GM12878 (cell line): ENCODE measurements at regions not wholly inside any gene's neighbourhood (a gene's known extent, or its start where the extent isn't known, plus 50 kb on each side); places are given as distances from the start of the nearest gene placed in this dataset.

ENCODE experiments used
- ATAC-seq: fragments of 200-7000 bp; cut with Tn5 transposase; 3 replicates; pipeline ENCODE4 v1.9.1; 2020; ENCODE audit warnings: mild to moderate bottlenecking, moderate library complexity
- BruUV-seq: library from RNA; stranded (reverse); fragments of 400-500 nt; replicated peaks from 2 replicates; lab custom pipeline; 2021; lab: Mats Ljungman, UMichigan
- CTCF ChIA-PET: fragments of 300-600 bp; sonication (Branson Sonifier 250); formaldehyde crosslinking; extraction: SDS; loops from one replicate; lab custom pipeline; 2021; ENCODE audit warnings: inconsistent platforms; lab: Yijun Ruan, JAX
- POLR2A ChIA-PET: fragments of 350-600 bp; formaldehyde crosslinking; extraction: SDS; loops from one replicate; lab custom pipeline; 2021; ENCODE audit warnings: inconsistent platforms; lab: Charles Lee
- RAD21 ChIA-PET: fragments of 300-600 bp; sonication (Branson Sonifier 250); formaldehyde crosslinking; loops from one replicate; lab custom pipeline; 2023; ENCODE audit warnings: antibody characterized with exemption; ENCODE audit not compliant: unreplicated experiment; lab: Charles Lee
- SMC1A ChIA-PET: fragments of 300-600 bp; sonication (Branson Sonifier 250); formaldehyde crosslinking; loops from one replicate; lab custom pipeline; 2023; ENCODE audit not compliant: unreplicated experiment, uncharacterized antibody; lab: Charles Lee
- DNase-seq: peaks from one replicate; pipeline ENCODE4 v3.0.0-alpha.2; 2011; ENCODE audit warnings: low read depth, low spot score
- FAIRE-seq: peaks from 3 replicates; lab custom pipeline; 2011; peaks lifted over from hg19 to GRCh38; lab: Jason Lieb, UNC
- H2AFZ ChIP-seq: 2 replicates; pipeline ENCODE4 v1.6.0; 2011; ENCODE audit warnings: low read depth, low read length, control low read depth; ENCODE audit not compliant: control insufficient read depth
- H3K27ac ChIP-seq: 2 replicates; pipeline ENCODE4 v1.5.1; 2011; ENCODE audit warnings: control low read depth; ENCODE audit not compliant: control insufficient read depth, insufficient read depth
- H3K27me3 ChIP-seq, 2 experiments: replicated peaks in 1 of 2; 2 replicates each; pipeline versions ENCODE4 v1.6.0 to v1.6.1; 2011; ENCODE audit warnings: low read length in 1 of 2; ENCODE audit not compliant: control insufficient read depth in 2 of 2, insufficient read depth in 2 of 2
- H3K36me3 ChIP-seq, 2 experiments: 2 replicates each; pipeline ENCODE4 v1.5.1; 2011; ENCODE audit warnings: low read length in 1 of 2; ENCODE audit not compliant: control insufficient read depth in 2 of 2, insufficient read depth in 2 of 2
- H3K4me1 ChIP-seq: 2 replicates; pipeline ENCODE4 v1.6.1; 2011; ENCODE audit warnings: mild to moderate bottlenecking, low read length, moderate library complexity, mixed read lengths; ENCODE audit not compliant: control insufficient read depth, insufficient read depth
- H3K4me2 ChIP-seq: 2 replicates; pipeline ENCODE4 v1.6.0; 2011; ENCODE audit warnings: control low read depth; ENCODE audit not compliant: control insufficient read depth, insufficient read depth
- H3K4me3 ChIP-seq: fragments of 200-600 bp; sonication (generic); 2 replicates; pipeline ENCODE4 v1.5.1; 2016
- H3K79me2 ChIP-seq: 2 replicates; pipeline ENCODE4 v1.6.0; 2011; ENCODE audit warnings: low read length; ENCODE audit not compliant: control insufficient read depth, insufficient read depth
- H3K9ac ChIP-seq: 2 replicates; pipeline ENCODE4 v1.8.0; 2011; ENCODE audit warnings: low read length, control low read depth, mixed read lengths; ENCODE audit not compliant: control insufficient read depth, insufficient read depth
- H3K9me3 ChIP-seq: replicated peaks from 3 replicates; pipeline ENCODE4 v1.5.1; 2011; ENCODE audit warnings: mild to moderate bottlenecking, low read length; ENCODE audit not compliant: control insufficient read depth, insufficient read depth
- H4K20me1 ChIP-seq: 2 replicates; pipeline ENCODE4 v1.6.0; 2011; ENCODE audit not compliant: control insufficient read depth, insufficient read depth
- CBX3 ChIP-seq: fragments of 200-600 bp; sonication (generic); IDR thresholded peaks from 2 replicates; pipeline ENCODE4 v1.6.1; 2016; ENCODE audit warnings: low read depth, borderline replicate concordance
- MAX ChIP-seq: IDR thresholded peaks from 2 replicates; pipeline ENCODE4 v1.6.1; 2012; ENCODE audit warnings: low read depth, low read length, improper control_type of control experiment
- PAX8 ChIP-seq: fragments of 450-650 bp; IDR thresholded peaks from 2 replicates; pipeline ENCODE4 v1.6.1; 2017; ENCODE audit warnings: mild to moderate bottlenecking, moderate library complexity
- WGBS: methylation state at CpG from one replicate; pipeline ENCODE4 v1.1.6; 2016; ENCODE audit warnings: low lambda C conversion rate; ENCODE audit not compliant: insufficient replicate concordance, insufficient coverage; ENCODE audit errors: missing lambda C conversion rate; 5-methylcytosine and 5-hydroxymethylcytosine counted together
- in situ Hi-C: fragments of 300-500 bp; cut with MboI; formaldehyde crosslinking; loops from 9 replicates; pipeline ENCODE4 v1.14.3; 2018; ENCODE audit warnings: mixed read lengths
- intact Hi-C: fragments of 100-400 bp; cut with micrococcal nuclease; formaldehyde crosslinking; loops from one replicate; pipeline ENCODE4 v1.14.2; 2022; ENCODE audit not compliant: unreplicated experiment
- TF ChIP-seq, protein P1 (sequence below): fragments of 450-650 bp; IDR thresholded peaks from 2 replicates; pipeline ENCODE4 v1.6.1; 2017; ENCODE audit warnings: mild to moderate bottlenecking

DNA sequence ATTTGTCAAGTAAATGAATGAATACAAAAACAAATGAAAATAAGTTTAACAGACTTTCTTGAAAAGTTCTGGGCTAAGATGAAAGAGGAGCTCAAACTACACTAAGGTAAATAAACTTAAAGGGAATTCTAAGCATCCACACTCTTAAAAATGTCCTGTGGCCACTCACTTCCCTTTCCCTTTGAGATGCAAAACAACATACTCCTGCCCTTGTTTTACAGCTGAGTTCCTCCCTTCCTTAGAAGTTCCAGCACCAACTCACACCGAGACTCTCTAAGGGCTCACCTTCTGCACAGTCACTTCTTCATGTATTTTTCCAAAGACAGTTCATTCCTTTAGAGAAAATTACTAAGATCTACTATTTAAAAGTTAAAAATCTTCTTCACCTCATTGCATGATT is 123.3 kb upstream of the CMC1 start (continued):
- TF ChIP-seq MAX (no peak), PAX8 (no peak)

- no peak overlapping the region for H2AFZ ChIP-seq
- ChIA-PET POLR2A (interaction anchor here (0.9 to 3.5 kb wide), 3 partner anchors 10 to 111 kb away, joined by 3 to 27 read pairs (median 3); no protein-coding TSS in a partner anchor), CTCF (interaction anchor here (6.5 kb wide), 1 partner anchor 9 kb away, joined by 44 read pairs; no protein-coding TSS in a partner anchor), RAD21 (interaction anchor here (0.7 to 18.0 kb wide), 7 partner anchors 6 to 405 kb away, joined by 3 to 344 read pairs (median 6); partner anchors contain the start of gene EOMES), SMC1A (interaction anchor here (1.2 to 25.3 kb wide), 4 partner anchors 18 to 111 kb away, joined by 5 to 602 read pairs (median 42); no protein-coding TSS in a partner anchor)
- no peak for FAIRE-seq
- intact Hi-C loops, result loop anchor here (5.0 kb wide), 1 partner anchor 410 kb away; no protein-coding TSS in a partner anchor
- H3K9ac ChIP-seq, result no peak overlapping the region
- H4K20me1 ChIP-seq, result no peaks in the 10 kb centered on the region
- no peaks in the 10 kb centered on the region for H3K36me3 ChIP-seq
- no peaks in the 10 kb centered on the region for H3K9me3 ChIP-seq
- no peaks in the 10 kb centered on the region for H3K4me1 ChIP-seq
- no peak overlapping the region for H3K27ac ChIP-seq
- H3K27me3 ChIP-seq, result no peaks in the 10 kb centered on the region
- WGBS, result 59% methylated on average over 4 of the region's 4 CpGs
- no peaks in the 10 kb centered on the region for H3K79me2 ChIP-seq
- no peak overlapping the region for H3K4me3 ChIP-seq
- no peak for DNase-seq
- no peak for ATAC-seq
- in situ Hi-C loops, result no loop called here
- BruUV-seq, result no TSS peak
- H3K4me2 ChIP-seq, result no peak overlapping the region
- TF ChIP-seq CBX3, result no peak
- TF ChIP-seq, protein P1, sequence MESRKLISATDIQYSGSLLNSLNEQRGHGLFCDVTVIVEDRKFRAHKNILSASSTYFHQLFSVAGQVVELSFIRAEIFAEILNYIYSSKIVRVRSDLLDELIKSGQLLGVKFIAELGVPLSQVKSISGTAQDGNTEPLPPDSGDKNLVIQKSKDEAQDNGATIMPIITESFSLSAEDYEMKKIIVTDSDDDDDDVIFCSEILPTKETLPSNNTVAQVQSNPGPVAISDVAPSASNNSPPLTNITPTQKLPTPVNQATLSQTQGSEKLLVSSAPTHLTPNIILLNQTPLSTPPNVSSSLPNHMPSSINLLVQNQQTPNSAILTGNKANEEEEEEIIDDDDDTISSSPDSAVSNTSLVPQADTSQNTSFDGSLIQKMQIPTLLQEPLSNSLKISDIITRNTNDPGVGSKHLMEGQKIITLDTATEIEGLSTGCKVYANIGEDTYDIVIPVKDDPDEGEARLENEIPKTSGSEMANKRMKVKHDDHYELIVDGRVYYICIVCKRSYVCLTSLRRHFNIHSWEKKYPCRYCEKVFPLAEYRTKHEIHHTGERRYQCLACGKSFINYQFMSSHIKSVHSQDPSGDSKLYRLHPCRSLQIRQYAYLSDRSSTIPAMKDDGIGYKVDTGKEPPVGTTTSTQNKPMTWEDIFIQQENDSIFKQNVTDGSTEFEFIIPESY, result 0 out of 2 replicates have a peak, but pooled peaks have one; percentile 9
Observed at GRCh38 chr3:28122227-28122626, 119.2 kb upstream of the CMC1 start.
